Neural cell (in vitro differentiated cells): ENCODE measurements at regions not wholly inside any gene's neighbourhood (a gene's known extent, or its start where the extent isn't known, plus 50 kb on each side); places are given as distances from the start of the nearest gene placed in this dataset.
"Not testable (repeated sequence)": the region's sequence is repeated elsewhere in the genome, so short reads cannot be mapped to it uniquely, and the experiment has no call there.

Experiments
- H2AFZ ChIP-seq: fragments of 200-600, 300-800 bp; sonication (generic), shearing (Covaris generic); 2 replicates; pipeline ENCODE4 v1.6.0; 2014; ENCODE audit warnings: low read depth, mild to moderate bottlenecking, antibody characterized with exemption, low read length, moderate library complexity
- H3F3A ChIP-seq: fragments of 200-600 bp; shearing (Covaris generic); 2 replicates; pipeline ENCODE4 v1.6.1; 2016; ENCODE audit warnings: mild to moderate bottlenecking, moderate library complexity, mixed read lengths, antibody characterized with exemption, low read length; ENCODE audit not compliant: insufficient read depth, poor library complexity, severe bottlenecking
- H3K27ac ChIP-seq: fragments of 200-600, 300-800 bp; sonication (generic), shearing (Covaris generic); 2 replicates; pipeline ENCODE4 v1.5.1; 2014; ENCODE audit warnings: mild to moderate bottlenecking, low read length, moderate library complexity
- H3K27me3 ChIP-seq: fragments of 300-800, 200-600 bp; sonication (generic), shearing (Covaris generic); 2 replicates; pipeline ENCODE4 v1.6.0; 2014; ENCODE audit warnings: mild to moderate bottlenecking, low read depth, low read length, moderate library complexity; ENCODE audit not compliant: insufficient read depth
- H3K36me3 ChIP-seq: fragments of 300-800, 200-600 bp; sonication (generic), shearing (Covaris generic); 2 replicates; pipeline ENCODE4 v1.5.1; 2014; ENCODE audit warnings: mild to moderate bottlenecking, antibody characterized with exemption, low read length, moderate library complexity; ENCODE audit not compliant: insufficient read depth
- H3K4me2 ChIP-seq: fragments of 300-800, 200-600 bp; sonication (generic), shearing (Covaris generic); 2 replicates; pipeline ENCODE4 v1.6.0; 2014; ENCODE audit warnings: mild to moderate bottlenecking, low read length
- H3K4me3 ChIP-seq: fragments of 300-800, 200-600 bp; sonication (generic), shearing (Covaris generic); 2 replicates; pipeline ENCODE4 v1.5.1; 2014; ENCODE audit warnings: mild to moderate bottlenecking, low read length, moderate library complexity
- H3K79me2 ChIP-seq: fragments of 200-600 bp; shearing (Covaris generic); replicated peaks from 2 replicates; pipeline ENCODE4 v1.6.0; 2014; ENCODE audit warnings: mild to moderate bottlenecking, low read length, moderate library complexity; ENCODE audit not compliant: insufficient read depth
- H3K9ac ChIP-seq: fragments of 300-800, 200-600 bp; sonication (generic), shearing (Covaris generic); 2 replicates; pipeline ENCODE4 v1.6.1; 2016; ENCODE audit warnings: mild to moderate bottlenecking, low read length, mixed read lengths
- H3K9me2 ChIP-seq: fragments of 200-600 bp; shearing (Covaris generic); 2 replicates; pipeline ENCODE4 v1.6.1; 2016; ENCODE audit warnings: mild to moderate bottlenecking, low read length, mixed read lengths; ENCODE audit not compliant: insufficient read depth
- H3K9me3 ChIP-seq: fragments of 200-600, 300-800 bp; sonication (generic), shearing (Covaris generic); 2 replicates; pipeline ENCODE4 v1.6.1; 2016; ENCODE audit warnings: mild to moderate bottlenecking, mixed run types, low read length, moderate library complexity, mixed read lengths
- H4K20me1 ChIP-seq: fragments of 200-600 bp; shearing (Covaris generic); 2 replicates; pipeline ENCODE4 v1.6.1; 2016; ENCODE audit warnings: mild to moderate bottlenecking, mixed run types; ENCODE audit not compliant: insufficient read depth
- EP300 ChIP-seq: fragments of 450-650 bp; conservative IDR thresholded peaks from 2 replicates; pipeline ENCODE4 v1.6.1; 2014; ENCODE audit warnings: antibody characterized with exemption, mild to moderate bottlenecking, moderate library complexity; ENCODE audit not compliant: poor library complexity, severe bottlenecking
- EZH2 ChIP-seq: fragments of 200-600, 300-800 bp; shearing (Covaris generic), sonication (generic); IDR thresholded peaks from 2 replicates; pipeline ENCODE4 v1.6.1; 2014; ENCODE audit warnings: antibody characterized with exemption, low read length, borderline replicate concordance, mild to moderate bottlenecking; ENCODE audit not compliant: insufficient read depth, poor library complexity, severe bottlenecking
- MXI1 ChIP-seq: fragments of 450-650 bp; conservative IDR thresholded peaks from 2 replicates; pipeline ENCODE4 v1.6.1; 2014; ENCODE audit warnings: antibody characterized with exemption, mild to moderate bottlenecking; ENCODE audit not compliant: poor library complexity, severe bottlenecking
- POLR2AphosphoS5 ChIP-seq: IDR thresholded peaks from 2 replicates; pipeline ENCODE4 v1.6.1; 2012
- RAD21 ChIP-seq: fragments of 450-650 bp; conservative IDR thresholded peaks from 2 replicates; pipeline ENCODE4 v1.6.1; 2014; ENCODE audit warnings: antibody characterized with exemption, mild to moderate bottlenecking, moderate library complexity
- SMC3 ChIP-seq: fragments of 450-650 bp; conservative IDR thresholded peaks from 2 replicates; pipeline ENCODE4 v1.6.1; 2014; ENCODE audit warnings: antibody characterized with exemption, mild to moderate bottlenecking, moderate library complexity; ENCODE audit not compliant: poor library complexity
- TAF1 ChIP-seq: IDR thresholded peaks from 2 replicates; pipeline ENCODE4 v1.6.1; 2012; ENCODE audit warnings: low read depth
- TF ChIP-seq, protein P1 (sequence below): fragments of 450-650 bp; IDR thresholded peaks from 2 replicates; pipeline ENCODE4 v1.5.1; 2014; ENCODE audit warnings: antibody characterized with exemption, mild to moderate bottlenecking, moderate library complexity; ENCODE audit not compliant: poor library complexity, severe bottlenecking
- TF ChIP-seq, protein P2 (sequence below): IDR thresholded peaks from 2 replicates; pipeline ENCODE4 v1.6.1; 2012; ENCODE audit warnings: borderline replicate concordance

DNA sequence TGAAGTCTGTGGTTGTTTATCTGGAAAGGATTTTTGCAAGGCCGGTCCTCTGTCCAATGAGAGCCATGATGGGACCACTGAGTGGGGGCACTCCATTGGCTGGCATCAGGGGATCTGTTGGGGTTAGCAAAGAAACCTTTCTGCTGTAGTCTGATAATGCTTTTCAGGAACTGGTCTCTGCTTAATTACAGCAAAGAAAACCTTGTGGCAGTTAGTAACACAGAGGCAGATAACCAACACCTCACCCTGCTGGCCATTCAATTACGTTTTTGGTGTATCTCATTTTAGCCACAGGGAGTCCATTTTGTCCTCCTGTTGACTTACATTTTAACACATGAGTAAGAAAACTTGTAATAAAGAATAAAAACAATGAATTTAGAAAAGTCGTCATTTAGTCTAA, 629.3 kb upstream of the MDGA2 start:
- no peak overlapping the region for H3K27ac ChIP-seq
- H3K4me3 ChIP-seq: no peak overlapping the region
- TF ChIP-seq POLR2AphosphoS5 (no peak), TAF1 (no peak), EP300 (no peak)
- TF ChIP-seq, protein P1, sequence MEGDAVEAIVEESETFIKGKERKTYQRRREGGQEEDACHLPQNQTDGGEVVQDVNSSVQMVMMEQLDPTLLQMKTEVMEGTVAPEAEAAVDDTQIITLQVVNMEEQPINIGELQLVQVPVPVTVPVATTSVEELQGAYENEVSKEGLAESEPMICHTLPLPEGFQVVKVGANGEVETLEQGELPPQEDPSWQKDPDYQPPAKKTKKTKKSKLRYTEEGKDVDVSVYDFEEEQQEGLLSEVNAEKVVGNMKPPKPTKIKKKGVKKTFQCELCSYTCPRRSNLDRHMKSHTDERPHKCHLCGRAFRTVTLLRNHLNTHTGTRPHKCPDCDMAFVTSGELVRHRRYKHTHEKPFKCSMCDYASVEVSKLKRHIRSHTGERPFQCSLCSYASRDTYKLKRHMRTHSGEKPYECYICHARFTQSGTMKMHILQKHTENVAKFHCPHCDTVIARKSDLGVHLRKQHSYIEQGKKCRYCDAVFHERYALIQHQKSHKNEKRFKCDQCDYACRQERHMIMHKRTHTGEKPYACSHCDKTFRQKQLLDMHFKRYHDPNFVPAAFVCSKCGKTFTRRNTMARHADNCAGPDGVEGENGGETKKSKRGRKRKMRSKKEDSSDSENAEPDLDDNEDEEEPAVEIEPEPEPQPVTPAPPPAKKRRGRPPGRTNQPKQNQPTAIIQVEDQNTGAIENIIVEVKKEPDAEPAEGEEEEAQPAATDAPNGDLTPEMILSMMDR: no peak
- TF ChIP-seq, protein P2, sequence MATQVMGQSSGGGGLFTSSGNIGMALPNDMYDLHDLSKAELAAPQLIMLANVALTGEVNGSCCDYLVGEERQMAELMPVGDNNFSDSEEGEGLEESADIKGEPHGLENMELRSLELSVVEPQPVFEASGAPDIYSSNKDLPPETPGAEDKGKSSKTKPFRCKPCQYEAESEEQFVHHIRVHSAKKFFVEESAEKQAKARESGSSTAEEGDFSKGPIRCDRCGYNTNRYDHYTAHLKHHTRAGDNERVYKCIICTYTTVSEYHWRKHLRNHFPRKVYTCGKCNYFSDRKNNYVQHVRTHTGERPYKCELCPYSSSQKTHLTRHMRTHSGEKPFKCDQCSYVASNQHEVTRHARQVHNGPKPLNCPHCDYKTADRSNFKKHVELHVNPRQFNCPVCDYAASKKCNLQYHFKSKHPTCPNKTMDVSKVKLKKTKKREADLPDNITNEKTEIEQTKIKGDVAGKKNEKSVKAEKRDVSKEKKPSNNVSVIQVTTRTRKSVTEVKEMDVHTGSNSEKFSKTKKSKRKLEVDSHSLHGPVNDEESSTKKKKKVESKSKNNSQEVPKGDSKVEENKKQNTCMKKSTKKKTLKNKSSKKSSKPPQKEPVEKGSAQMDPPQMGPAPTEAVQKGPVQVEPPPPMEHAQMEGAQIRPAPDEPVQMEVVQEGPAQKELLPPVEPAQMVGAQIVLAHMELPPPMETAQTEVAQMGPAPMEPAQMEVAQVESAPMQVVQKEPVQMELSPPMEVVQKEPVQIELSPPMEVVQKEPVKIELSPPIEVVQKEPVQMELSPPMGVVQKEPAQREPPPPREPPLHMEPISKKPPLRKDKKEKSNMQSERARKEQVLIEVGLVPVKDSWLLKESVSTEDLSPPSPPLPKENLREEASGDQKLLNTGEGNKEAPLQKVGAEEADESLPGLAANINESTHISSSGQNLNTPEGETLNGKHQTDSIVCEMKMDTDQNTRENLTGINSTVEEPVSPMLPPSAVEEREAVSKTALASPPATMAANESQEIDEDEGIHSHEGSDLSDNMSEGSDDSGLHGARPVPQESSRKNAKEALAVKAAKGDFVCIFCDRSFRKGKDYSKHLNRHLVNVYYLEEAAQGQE: no peak
- H3K9me2 ChIP-seq: no peaks in the 10 kb centered on the region
- H4K20me1 ChIP-seq: no peaks in the 10 kb centered on the region
- no peak overlapping the region for H2AFZ ChIP-seq
- H3K9ac ChIP-seq: no peak overlapping the region
- no peaks in the 10 kb centered on the region for H3K79me2 ChIP-seq
- H3K27me3 ChIP-seq: no peaks in the 10 kb centered on the region
- H3K36me3 ChIP-seq: no peaks in the 10 kb centered on the region
- H3K9me3 ChIP-seq: no peaks in the 10 kb centered on the region
- H3K4me2 ChIP-seq: no peak overlapping the region
- no peaks in the 10 kb centered on the region for H3F3A ChIP-seq

DNA sequence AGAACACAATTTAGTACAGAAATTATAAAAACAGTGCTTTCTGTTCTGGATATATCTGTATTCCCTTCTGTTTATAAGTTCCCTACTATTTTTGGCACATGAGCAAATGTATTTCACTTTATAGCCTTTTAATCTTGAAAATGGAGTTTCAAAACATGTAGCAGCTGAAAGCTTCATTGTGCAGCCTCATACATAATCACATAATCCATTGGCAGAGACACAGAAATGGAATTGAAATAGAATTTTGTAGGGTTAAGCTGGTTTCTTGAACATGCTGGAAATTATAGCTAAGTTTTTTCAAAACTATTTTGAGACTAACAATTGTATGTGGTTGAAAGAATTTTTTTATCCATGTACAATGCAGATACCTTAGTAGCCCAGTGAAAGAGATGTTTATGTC, 614.3 kb upstream of the MDGA2 start:
- TF ChIP-seq POLR2AphosphoS5 (no peak), TAF1 (no peak), MXI1 (no peak), EP300 (no peak), EZH2 (no peak), RAD21 (no peak), SMC3 (no peak)
- TF ChIP-seq, protein P1: no peak
- TF ChIP-seq, protein P2: no peak

DNA sequence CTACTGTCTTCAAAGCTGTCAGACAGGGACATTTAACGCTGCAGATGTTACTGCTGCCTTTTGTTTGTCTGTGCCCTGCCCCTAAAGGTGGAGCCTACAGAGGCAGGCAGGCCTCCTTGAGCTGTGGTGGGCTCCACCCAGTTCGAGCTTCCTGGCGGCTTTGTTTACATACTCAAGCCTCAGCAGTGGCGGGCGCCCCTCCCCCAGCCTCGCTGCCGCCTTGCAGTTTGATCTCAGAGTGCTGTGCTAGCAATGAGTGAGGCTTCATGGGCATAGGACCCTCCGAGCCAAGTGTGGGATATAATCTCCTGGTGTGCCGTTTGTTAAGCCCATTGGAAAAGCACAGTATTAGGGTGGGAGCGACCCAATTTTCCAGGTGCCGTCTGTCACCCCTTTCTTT, 609.8 kb upstream of the MDGA2 start:
- H4K20me1 ChIP-seq, H2AFZ ChIP-seq, H3K9me3 ChIP-seq, H3K4me2 ChIP-seq, H3K27me3 ChIP-seq, H3K27ac ChIP-seq, H3K79me2 ChIP-seq, H3K9ac ChIP-seq, H3F3A ChIP-seq, H3K36me3 ChIP-seq, H3K9me2 ChIP-seq, H3K4me3 ChIP-seq: not testable (repeated sequence)

More for the DNA sequence above, 614.3 kb upstream of the MDGA2 start:
- Histone ChIP-seq H2AFZ (no peak overlapping the region), H3K79me2 (no peaks in the 10 kb centered on the region), H3K36me3 (no peaks in the 10 kb centered on the region), H3K4me2 (no peak overlapping the region), H3K4me3 (no peak overlapping the region), H3K27ac (no peak overlapping the region), H3K27me3 (no peaks in the 10 kb centered on the region), H3F3A (no peaks in the 10 kb centered on the region), H3K9me2 (no peaks in the 10 kb centered on the region), H3K9me3 (no peaks in the 10 kb centered on the region), H4K20me1 (no peaks in the 10 kb centered on the region), H3K9ac (no peak overlapping the region)
